HG03571 (cell line): ENCODE measurements at regions not wholly inside any gene's neighbourhood (a gene's known extent, or its start where the extent isn't known, plus 50 kb on each side); places are given as distances from the start of the nearest gene placed in this dataset.

Experiments
- ATAC-seq: cut with Tn5 transposase; IDR thresholded peaks from one replicate; pipeline ENCODE4 v1.9.1; 2021; ENCODE audit not compliant: unreplicated experiment

DNA sequence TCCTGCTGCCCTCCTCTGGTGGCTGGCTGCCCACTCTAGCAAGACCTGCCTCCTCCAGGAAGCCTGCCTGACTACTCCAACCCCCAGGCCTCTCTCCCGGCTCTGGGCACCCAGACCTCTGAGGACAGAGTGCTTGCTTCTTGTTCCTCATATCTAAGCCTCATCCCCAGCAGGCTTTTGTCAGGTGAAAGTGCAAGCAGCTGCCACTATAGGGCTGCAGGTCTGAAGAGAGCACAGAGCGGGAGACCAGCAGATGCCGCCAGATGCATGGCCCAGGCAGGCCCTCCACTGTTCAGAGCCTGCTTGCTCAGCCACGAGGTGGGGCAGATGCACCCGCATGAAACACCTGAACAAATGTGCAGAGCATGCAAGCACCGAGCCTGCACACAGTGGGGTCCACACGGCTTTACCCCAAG, 73.0 kb downstream of the SERPINA3 start:
- no peak for ATAC-seq

DNA sequence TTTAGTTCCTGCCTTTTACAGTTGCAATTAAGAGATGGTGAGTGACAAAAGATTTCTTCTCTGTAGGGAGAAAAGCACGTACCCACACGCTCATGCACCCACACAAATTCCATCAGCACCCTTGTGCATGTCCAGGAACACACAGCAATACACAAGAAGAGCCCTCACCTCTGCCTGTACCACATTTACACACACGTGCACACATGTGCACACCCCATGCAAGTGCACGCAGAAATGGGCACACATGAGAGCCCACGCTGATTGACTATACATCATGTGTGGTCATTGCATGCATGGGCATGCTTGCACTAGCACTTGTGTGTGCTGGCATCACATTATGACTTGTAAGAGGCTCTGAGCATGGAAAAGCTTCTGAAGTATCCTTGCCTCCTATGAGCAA, 70.5 kb downstream of the SERPINA3 start:
- ATAC-seq = no peak

DNA sequence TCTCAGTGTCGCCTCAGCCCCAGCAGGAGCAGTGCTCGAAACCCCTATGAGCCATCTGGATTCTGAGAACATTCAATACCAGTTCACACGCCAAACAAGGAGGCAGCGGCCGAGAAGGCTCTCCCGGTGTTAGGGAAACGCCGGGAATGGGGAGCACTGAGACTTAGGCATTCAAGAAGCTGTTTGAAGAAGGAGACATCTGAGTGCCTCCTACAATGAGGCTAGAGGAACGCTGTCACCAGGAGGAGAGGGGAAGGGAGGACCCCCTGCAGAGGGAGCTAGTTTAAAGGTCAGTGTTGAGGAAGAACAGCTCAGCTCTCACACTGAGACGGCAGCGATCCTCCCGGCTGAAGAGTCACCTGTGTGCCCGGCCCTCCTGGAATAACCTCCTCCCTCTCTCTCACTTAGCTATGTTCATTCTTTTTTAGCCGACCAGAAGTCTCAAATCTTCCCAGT, 69.9 kb downstream of the SERPINA3 start:
- ATAC-seq = no peak

DNA sequence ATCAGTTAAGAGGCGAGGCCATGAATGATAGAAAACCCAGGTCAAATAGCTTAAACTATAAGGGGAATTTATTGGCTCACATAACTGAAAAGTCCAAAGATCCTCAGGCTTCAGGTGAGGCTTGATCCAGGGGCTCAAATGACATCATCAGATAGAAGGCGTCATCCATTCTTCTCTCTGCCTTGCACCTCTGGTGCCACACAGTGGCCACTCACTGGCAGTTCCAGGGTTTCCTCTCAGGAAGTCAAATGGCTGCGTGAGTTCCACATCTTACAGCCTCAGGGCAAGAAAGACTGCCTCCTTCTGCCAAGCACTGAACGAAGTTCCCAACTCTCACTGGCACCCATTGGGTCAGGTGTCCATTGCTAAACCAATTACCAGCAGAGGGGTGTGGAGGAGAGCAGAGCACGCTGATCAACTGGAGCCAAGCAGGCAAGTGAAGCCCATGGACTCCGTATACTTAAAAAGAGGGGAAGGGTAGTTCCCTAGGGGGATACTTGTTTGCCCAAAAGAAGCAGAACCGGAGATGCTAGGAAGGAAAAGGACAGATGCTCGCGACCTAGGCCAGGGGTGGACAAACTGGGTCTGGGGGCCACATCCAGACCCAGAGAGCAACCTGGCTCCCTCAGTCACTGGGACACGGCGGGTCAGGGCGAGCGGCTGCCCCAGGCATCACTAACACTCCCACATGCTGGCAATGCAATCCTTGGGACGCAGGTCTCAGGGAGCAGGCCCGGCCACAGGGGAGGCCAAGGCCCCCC, 69.3 kb downstream of the SERPINA3 start:
- ATAC-seq = no peak

DNA sequence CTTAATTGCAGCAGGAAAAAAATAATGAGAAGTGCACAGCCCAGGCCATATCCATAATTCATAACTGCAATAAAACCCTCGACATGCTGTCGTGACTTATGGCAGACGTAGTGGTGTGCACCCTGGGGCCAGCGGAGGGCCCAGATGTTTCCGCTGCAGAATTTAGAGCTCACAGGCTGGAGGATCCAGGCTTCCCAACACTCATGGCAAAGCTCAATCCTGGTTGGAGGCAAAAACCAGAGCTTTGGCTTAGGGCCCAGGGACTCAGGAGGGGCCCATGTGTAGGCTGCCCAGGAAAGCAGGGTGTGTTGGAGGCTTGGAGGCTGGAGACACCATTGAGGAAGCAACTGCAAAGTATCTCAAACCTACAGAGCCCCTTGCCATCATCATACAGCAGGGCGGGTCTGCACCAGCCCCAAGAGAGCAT, 68.7 kb downstream of the SERPINA3 start:
- ATAC-seq = no peak

DNA sequence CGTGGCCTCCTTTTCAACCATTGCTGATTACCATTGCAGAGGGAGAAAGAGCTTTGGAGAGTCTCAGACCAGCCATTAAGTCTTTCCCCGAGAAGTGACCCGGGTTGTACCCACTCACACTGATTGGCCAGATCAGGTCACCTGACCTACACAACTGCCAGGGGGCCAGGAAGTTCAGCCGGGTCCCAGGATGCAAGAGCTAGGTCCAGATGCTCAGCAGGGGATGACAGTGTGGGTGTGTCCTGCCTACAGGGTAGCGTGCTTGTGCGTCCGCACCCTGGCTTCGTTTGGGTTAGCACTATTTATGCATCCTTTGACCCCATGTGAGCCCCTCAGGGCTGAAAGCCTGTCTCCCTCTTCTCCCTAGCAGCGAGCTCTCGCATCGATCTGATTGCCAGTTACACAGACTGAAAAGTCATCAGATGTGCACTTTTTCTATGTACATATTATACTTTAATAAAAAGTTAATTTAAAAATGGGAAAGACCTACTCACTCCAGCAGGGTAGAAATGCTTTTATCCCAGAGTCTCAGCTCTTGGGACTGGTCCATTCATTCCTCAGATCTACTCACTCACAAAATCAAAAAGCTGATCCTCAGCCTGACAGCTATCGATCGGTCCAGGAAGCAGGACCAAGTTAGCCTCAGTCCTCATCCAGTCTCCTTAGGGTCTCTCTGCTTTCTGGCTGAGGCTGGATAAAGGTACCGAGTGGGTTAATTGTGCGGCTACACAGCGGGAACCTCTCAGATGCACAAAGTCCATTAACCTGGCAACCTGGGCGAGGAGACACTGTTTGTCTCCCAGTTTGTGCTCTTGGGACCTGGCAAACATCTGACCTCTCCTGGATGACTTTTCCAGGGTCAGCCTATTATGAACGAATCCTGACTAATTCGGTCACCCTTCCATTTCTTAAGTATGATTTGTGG, 68.0 kb downstream of the SERPINA3 start:
- no peak for ATAC-seq

DNA sequence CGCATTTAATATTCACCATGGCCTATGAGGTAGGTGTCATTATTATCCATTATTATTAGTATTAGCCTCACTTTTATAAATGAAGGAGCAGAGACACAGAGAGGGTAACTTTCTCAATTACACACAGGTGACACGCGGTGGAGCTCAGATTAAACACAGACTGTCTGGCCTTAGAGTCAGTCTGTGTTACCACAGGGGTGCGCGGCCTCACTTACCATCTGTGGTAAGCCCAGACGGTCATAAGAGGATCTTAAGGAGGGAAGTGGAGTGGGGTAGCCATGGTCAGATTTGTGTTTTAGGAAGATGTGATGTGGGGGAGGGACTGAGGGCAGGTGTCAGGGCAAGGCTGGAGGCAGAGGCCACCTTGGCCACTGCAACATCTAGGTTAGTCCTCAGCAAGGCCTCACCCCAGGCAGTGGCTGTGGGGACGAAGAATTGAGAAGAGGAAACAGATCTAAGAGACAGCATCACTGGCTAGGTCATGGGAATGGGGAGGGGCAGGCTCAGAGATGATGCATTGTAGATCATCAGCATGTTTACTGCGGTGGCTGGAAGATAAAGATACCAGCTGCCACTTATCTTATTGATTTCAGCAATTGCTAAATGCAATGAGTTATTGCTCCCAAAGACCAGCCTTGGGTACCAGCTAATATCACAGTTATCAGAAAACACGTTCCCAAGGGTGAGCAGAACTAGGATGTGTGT, 67.1 kb downstream of the SERPINA3 start:
- no peak for ATAC-seq

DNA sequence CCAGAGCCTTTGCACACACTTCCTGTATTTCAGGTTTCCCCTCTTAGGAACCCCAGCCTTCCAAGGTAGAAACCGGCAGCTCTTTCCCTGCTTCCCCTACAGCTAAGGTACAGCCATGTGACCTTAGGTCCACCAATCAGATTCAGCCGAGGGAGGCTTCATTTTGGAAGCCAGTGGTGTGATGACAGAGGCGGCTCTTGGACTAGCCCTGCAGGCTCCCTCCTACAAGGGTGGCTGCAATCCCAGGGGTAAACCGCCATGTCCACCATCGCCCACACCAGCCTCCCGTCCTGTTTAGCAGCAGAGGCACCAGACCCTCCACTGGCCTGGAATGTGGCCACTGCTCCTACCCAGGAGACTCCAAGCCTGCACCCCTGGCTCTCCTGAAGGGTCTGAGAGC, 65.6 kb downstream of the SERPINA3 start:
- ATAC-seq = no peak

DNA sequence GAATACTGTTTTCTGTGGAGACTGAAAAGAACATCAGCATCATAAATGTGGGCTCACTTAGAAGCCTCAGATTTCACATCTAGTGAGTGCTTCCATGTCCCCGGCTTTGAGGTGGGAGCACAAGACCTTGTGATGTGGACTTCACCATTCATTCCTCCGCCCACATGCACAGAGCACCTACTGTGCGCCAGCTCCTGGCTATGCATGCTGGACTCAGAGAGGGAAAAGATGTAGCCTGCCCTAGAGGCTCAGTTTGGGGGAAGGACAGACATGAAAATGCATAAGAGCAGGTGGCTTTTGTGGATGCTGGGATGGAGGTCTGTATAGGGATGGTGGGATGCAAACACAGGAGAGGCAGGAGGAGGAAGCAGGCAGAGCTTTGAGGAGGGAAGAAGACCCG, 65.0 kb downstream of the SERPINA3 start:
- ATAC-seq = no peak

DNA sequence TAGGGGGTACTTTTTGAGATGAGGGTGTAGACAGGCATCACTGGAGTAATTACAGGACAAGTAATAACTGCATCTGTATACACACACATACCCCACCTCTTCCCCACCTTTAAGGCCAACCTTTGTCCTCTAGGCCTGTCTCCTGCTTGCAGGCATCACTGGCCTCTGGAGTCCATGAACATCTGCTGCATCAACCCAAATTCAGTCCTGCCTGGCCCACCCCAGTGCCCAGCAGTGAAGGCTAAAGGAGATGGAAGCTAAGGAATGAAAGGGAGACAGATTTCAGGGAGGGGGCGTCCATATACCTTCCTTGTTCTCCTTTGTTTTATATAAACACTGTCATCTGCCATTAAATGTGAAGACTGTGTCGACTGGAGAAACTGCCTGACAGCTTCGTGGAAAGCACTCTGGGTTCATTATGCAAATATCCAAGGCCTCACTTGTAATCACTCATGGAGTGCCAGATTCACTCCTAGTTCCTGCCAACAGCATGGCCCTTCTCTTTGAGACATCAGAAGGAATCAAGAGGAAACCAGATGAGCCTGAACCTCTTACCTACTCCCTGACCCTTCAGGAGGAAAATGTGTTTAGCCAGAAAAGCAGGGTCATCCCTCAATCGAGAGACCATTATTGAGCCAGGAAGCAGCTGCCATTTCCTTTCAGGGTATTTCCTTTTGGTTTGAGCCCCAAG, 64.4 kb downstream of the SERPINA3 start:
- no peak for ATAC-seq

DNA sequence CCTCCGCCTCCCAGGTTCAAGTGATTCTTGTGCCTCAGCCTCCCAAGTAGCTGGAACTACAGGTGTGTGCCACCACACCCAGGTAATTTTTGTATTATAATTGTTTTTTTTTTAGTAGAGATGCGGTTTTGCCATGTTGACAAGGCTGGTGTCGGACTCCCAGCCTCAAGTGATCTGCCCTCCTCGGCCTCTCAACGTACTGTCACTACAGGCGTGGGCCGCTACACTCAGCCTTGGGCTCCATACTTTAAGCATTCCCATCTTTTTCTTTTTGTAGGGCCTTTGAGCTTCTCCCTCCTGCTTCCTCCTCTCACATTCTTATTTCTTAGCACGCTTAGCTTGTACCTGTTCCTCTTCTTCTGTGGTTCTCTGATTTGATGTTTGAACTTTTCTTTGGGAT, 62.8 kb downstream of the SERPINA3 start:
- no peak for ATAC-seq

DNA sequence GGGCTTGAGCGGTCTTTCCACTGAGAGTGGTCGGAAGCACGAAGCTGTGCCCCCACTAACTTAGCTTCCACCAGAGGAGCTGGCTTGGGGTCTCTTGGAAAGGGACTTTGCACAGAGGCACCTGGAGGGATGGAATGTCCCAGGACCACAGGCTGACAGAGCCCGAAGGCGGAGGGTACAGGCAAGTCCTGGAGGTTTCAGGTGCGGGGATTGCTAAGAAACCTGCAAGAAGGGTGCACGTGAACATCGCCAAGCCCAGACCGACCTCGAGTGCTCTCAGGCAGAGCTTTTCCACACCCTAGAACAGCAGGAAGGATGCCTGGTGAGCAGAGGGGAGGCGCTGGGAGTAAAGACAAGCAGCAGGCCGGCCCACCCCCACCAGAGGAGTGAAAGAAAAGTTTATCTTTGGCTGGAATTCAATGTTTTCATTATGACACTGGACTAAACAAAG, 61.6 kb downstream of the SERPINA3 start:
- ATAC-seq = no peak
